GM19193 (cell line): ENCODE measurements at regions not wholly inside any gene's neighbourhood (a gene's known extent, or its start where the extent isn't known, plus 50 kb on each side); places are given as distances from the start of the nearest gene placed in this dataset.

Source experiments
- POLR2A ChIP-seq: IDR thresholded peaks from 4 replicates; pipeline ENCODE4 v1.6.1; 2011; ENCODE audit not compliant: insufficient read depth, insufficient read length; ENCODE audit errors: extremely low read depth

DNA sequence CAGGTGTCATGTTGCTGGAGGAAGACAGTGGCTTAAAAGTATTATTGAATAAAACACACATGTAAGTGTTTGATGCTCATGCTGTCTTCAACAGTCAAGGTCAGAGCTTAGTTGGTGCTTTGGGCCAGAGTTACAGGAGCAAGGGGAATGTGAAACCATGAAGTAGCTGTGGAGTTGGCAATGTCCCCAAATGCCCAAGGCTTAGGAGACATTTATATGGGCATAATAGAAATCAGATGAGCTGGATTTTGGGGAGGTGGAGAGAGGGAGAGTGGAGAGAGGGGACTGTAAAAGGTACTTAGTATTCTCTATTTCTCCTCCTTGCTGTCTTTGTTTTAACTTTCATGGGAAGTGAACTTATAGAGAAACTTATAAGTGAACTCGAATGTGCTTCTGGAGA, 407.8 kb downstream of the ETS1 start:
- no peak for TF ChIP-seq POLR2A

DNA sequence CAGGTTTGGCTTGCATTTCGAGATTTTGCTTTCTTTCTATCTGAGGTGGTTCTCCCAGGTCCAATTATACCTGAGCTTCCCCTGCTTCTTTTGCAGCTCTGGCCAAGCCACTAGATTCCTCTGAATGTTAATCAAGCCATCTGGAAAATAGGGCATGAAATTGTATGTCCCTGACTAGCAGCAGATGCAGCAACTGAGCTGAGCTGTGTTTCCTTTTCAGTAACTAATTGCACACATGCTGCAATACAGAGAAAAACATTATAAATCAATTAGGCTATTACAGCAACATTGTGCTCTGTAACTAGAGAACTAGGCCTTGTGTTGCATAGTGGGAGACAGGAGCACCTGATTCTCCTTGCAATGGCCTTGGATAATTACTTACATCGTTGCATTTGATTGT, 408.3 kb downstream of the ETS1 start:
- TF ChIP-seq POLR2A: no peak

DNA sequence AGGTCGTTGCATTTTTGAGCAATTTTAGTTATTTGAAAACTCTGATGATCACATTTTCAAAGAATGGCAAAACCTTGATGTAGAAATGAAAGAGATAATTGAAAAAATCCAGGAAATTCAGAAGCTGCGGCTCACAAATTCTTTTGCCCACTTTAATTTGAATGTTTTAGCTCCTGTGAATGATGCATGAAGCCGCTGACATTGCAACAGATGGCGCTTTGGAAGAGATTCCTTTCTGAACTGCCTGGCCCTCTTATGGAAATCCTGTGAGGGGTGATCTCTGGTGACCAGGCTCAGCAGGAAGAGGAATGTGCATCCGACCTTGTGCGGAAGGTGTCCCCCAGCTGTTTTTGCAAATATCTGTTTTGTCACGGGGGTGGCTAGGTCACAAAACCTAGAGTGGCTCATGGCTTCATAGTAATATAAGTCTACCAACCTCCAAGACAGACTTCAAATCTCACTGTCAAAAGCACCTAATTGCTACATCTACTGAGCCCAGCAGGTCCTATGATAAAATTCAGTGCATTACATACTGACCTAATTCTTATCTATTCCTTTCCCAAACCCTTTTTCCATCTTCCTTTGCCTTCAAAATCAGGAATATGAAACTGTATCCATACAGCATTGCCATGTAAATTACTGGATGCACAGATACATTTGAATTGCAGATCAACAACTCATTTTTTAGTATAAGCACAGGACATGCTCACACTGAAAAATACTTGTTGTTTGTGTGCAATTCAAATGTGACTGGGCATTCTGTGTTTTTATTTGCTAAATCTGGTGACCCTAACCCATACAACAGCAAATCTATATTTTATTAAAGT, 412.7 kb downstream of the ETS1 start:
- TF ChIP-seq POLR2A: no peak

DNA sequence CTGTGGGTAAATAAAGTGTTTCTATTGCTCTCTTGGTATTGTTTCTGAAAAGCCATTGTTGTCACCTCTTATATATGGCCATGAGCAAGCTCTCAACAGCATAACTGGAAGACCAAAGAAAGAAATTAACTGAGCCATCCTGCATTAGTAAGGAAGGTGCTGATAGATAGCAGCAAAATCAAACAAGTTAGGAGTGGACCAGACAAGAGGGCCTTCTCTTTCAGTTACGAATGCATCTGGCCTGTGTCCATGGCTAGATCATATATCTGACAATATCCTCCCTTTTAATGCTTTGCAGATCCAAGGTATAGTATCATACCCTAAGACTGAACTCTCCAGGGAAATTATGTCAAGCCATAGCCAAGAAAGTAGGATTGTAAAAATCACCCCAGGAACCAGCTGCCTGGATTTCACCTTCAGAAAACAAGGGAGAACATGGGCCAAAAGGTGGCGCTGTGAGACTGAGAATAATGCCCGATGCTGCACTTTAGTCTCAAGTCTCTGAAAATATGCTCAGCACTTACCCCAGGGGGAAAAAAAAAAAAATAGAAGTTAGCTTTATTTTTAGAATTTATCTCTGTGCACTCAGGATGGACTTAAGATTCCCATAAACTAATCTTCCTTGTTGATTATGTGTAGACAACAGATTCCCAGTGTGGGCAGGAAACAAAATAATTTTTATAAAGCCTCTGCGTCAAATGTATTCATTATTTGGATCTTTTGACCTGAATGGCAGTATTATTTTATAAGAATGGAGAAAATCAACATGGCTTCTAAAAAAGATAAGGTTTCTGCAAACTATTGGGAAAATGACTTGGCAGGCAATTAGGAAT, 415.1 kb downstream of the ETS1 start:
- no peak for TF ChIP-seq POLR2A

DNA sequence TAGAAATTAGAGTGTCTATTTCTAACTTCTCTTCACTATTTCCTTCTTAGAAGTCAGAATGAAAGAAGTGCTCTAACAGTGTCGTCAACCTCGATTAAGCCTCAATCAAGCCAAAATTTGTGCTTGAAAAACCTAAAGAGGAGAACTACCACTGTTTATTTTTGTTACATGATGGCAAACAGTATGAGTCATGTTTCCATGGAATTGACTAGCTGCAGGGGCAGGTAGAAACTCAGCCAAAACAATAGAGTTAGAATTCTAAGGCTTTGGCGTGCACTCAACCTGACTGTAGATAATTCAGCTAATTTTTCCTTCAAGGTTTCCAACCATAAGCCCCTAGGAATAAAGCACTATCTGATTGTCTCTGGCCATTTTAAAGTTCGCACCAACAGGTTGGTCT, 415.9 kb downstream of the ETS1 start:
- TF ChIP-seq POLR2A: no peak

DNA sequence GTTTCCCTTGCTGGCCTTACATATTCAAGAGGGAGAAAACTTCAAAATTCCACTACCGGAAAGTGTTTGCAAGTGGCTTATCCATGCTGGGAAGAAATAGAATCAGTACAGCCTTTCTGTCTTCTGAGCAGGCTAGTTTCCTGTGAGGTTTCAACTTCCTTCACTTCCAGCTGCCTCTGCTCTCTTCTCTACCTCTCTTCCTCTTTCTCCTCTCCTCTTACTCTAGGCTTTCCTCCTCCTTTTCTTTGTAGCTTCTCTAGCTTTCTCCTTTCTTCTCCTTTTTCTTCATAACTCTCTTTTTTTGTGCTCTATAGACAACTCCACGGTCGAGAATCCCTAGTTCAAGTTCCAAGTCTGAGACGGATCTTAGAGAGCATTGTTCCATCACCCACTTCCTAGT, 421.8 kb downstream of the ETS1 start:
- no peak for TF ChIP-seq POLR2A

DNA sequence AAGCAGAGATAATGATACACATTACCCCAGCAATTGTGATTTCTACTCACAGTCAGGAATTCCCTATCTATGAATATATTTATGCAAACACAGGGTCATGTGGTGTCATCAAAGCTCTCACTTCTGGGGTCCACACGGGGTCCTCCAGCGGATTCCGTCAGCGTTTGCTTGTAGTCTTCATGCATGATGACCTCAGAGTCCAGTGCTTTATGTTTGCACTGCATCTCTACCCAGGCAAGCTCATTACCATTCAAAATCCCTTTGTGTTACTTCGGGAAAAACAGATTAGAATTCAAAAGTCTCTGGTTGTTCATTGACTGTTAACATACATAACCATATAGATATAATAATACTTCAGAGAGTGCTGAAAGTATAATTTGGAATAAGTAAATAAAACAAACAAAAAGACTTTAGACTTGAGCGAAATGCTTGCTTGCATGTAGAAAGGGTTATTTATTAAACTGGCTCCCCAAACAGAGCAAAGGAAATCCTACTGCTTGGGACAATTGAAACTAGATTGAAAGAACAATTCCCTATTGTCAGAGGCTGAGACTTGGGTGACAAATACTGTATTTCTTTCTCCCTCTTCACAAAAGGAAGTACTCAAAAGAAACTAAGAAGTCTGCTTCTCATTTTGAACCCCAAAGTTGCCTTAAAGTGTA, 423.1 kb downstream of the ETS1 start:
- no peak for TF ChIP-seq POLR2A

DNA sequence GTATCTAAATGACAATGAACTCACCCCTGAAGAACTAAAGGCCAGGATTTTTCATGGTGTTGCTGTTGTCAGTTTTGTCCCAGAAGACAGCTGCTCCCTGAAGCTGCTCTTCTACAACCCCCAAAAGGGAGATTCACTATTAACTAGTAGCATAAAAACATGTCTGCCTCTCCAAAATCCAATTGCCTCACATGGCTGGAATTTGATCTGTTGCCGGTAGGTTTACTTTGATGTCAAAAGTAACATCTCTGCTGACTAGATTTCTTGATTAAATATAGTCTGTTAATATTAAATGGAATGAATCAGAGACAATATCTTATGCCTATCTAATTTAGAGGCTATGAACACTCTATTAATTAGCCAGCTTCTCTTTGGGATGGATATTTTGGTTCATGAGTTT, 425.4 kb downstream of the ETS1 start:
- no peak for TF ChIP-seq POLR2A

DNA sequence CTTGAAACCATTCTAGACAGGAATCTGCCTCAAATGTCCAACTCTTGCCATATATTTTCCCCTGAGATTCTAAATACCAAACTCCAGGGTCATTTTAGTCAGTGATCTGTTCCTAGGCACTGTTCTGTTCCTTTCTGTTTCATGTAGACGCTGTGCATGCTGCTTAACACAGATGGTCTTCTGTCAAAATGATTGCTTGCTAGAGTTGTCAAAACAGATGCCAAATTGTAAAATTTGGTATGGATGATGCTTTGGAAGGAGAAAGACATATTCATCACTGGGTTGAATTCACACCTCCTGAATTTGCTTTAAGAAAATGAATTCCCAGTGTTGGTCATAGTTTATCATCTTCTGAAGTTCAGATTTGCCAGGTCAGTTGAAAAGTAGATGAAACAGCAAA, 425.9 kb downstream of the ETS1 start:
- no peak for TF ChIP-seq POLR2A

DNA sequence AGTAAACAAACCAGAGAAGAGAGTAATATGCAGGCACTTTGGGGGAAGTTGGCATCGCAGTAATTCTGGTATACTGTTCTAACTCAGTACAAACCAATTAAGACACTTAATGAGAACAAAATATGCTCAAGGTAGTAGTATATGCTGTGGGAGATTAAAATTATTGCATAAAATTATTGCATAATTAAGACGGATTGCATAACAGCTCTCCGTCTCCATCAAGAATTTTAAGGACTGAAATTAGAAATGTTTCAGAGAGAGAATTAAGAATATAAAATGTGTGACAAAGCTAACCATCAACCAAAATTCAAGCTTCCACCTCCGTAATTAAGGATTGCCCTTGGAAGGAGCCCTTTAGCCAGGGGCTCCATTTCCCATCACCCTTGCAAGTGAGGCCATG, 428.5 kb downstream of the ETS1 start:
- TF ChIP-seq POLR2A: no peak

DNA sequence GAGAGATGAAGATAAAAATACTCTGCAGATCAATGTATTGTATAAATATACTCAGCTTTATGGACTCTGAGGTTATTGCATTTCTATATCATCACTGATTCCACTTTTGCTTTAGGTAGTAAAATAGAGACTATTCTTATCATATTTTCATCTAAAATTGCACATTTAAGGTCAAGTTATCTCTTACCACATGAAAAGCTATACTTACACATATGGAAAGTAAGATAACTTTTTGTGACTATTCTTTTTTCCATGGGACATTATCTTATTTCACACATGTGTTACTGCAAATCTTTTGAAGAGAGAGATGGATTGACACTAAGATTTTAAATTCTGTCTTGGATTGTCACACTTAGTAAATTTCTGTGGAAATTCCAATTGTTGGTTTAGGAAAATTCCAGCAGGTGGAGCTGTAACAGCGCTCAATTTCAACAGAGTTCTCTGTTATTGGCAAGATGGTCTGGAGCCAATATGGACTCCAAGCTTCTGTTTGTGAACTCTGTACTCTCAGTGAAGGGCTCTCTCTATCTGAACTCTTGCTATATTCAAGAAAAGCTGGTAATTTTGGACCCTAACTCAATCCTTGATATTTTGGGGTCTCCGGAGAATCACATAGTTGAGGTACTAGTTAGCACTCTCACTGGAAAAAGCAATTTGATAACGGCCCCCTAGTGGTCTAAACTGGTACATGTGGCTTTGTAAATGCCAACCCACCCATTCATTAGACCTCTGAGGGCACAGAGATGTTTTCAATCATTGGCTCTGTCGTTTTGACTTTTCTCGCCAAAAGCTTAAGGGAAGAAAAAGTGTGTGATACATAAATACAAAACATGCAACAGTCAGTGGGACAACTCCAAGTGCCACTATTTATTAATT, 429.7 kb downstream of the ETS1 start:
- TF ChIP-seq POLR2A: no peak

DNA sequence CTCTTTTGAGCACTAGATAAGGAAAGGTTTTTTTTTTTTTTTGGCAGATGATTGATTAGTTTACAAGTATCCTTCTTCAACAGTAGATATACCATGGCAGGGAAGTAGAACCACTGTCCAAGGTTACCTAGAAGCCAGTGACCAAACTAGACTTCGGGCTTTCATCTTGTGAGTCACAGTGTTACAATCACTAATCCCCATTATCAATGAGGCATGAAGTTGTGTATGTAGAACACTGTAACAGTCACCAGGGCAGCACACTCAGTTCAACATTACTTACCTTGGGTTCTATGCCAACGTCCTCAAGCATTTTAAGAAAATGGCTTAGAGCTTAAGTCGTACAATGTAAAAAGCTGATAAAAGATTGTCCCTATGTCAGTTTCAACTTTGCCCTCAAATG, 430.9 kb downstream of the ETS1 start:
- TF ChIP-seq POLR2A: no peak

DNA sequence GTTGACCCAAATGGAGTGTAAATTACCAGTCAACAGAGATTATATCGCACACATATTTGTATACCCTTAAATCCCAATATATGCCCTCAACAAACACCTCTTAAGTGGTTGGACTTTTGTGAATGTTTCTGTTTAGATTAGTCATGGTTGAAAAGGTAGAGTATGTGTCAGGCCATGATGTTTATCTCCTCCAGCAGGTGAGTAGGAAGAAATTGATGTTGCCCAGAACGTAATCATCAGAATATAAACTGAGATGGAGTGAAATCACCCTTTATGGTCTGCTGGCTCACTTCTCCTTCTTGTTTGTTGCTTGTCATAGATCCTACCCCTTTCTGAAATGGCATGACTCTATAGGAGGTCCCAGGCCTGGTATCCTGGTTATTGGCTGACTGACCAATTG, 431.8 kb downstream of the ETS1 start:
- TF ChIP-seq POLR2A: no peak

DNA sequence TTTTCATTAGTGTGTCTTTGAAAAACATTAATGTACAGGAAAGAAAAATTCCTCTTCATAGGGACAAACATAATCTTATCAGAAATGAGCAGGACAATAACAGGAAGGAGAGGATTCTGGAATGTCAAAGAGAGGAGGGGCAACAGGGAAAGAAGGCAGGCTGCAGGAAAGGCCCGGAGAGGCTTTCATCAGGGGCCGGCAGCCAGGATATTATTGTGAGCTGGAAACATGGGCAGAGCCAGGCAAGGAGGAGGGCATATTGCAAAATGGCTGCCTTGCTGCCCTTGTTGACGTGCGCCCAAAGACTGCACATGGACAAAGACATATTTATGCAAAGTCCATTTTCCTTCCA, 433.7 kb downstream of the ETS1 start:
- TF ChIP-seq POLR2A: no peak
